ENCODE measurements at regions not wholly inside any gene's neighbourhood (a gene's known extent, or its start where the extent isn't known, plus 50 kb on each side); places are given as distances from the start of the nearest gene placed in this dataset.

- Histone ChIP-seq H3K4me3 (ENCODE audit: low read depth in 1 of 2, low read length in 1 of 2) (no peak overlapping the region), H3K9me3 (no peaks in the 10 kb centered on the region)
- no peak for TF ChIP-seq CTCF (IDR thresholded peaks at IDR 0.05)
Measured at GRCh38 chrX:69324851-69325250, 159.6 kb upstream of the PJA1 start.

GRCh38 chrX:69323786-69324720 is 158.8 kb upstream of the PJA1 start:
- H3K27me3 ChIP-seq: no peaks in the 10 kb centered on the region
- H3K36me3 ChIP-seq: no peaks in the 10 kb centered on the region
- H3K4me1 ChIP-seq (ENCODE audit: control insufficient read depth in 1 of 2, insufficient read depth in 1 of 2, low read depth in 1 of 2, low read length in 1 of 2): no peaks in the 10 kb centered on the region
- TF ChIP-seq CTCF (IDR thresholded peaks at IDR 0.05): no peak
- no peaks in the 10 kb centered on the region for H3K9me3 ChIP-seq
- H3K4me3 ChIP-seq (ENCODE audit: low read depth in 1 of 2, low read length in 1 of 2): no peak overlapping the region
- H3K27ac ChIP-seq: no peak overlapping the region

More at GRCh38 chrX:69324851-69325250, 159.6 kb upstream of the PJA1 start:
- no peaks in the 10 kb centered on the region for H3K36me3 ChIP-seq
- H3K27ac ChIP-seq: no peak overlapping the region
- no peaks in the 10 kb centered on the region for H3K27me3 ChIP-seq
- no peaks in the 10 kb centered on the region for H3K4me1 ChIP-seq (ENCODE audit: control insufficient read depth in 1 of 2, insufficient read depth in 1 of 2, low read depth in 1 of 2, low read length in 1 of 2)

DNA sequence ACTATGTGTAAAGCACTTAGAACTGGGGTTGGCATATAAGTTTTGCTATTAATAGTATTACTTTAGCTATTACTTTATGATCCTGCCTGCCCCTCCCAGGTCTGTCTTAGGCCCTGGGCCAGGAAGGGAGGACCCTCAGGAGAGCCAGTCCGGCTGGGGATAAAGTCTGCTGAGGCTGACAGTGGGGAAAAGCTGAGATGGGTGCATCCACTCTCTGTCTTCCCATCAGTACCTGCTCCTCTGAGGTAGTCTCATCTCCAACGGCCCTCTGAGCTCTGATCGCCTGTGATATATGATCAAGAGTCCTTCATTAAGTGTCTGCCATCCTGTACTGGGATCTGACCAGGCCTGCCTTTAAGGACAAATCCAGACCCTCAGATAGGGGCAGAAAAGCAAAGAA is 156.5 kb upstream of the PJA1 start:
- Histone ChIP-seq H3K4me3 (ENCODE audit: low read depth in 1 of 2, low read length in 1 of 2) (no peak overlapping the region), H3K9me3 (no peaks in the 10 kb centered on the region), H3K4me1 (ENCODE audit: control insufficient read depth in 1 of 2, insufficient read depth in 1 of 2, low read depth in 1 of 2, low read length in 1 of 2) (no peaks in the 10 kb centered on the region), H3K36me3 (no peaks in the 10 kb centered on the region), H3K27me3 (no peaks in the 10 kb centered on the region), H3K27ac (no peak overlapping the region)
- no peak for TF ChIP-seq CTCF (IDR thresholded peaks at IDR 0.05)

- Histone ChIP-seq H3K4me1 (ENCODE audit: control insufficient read depth in 1 of 2, insufficient read depth in 1 of 2, low read depth in 1 of 2, low read length in 1 of 2) (no peaks in the 10 kb centered on the region), H3K36me3 (no peaks in the 10 kb centered on the region), H3K27ac (no peak overlapping the region), H3K4me3 (ENCODE audit: low read depth in 1 of 2, low read length in 1 of 2) (no peak overlapping the region), H3K9me3 (no peaks in the 10 kb centered on the region), H3K27me3 (no peaks in the 10 kb centered on the region)
- TF ChIP-seq CTCF (IDR thresholded peaks at IDR 0.05): no peak
Measured at GRCh38 chrX:69321006-69321655, 155.9 kb upstream of the PJA1 start.

GRCh38 chrX:69320116-69320515 is 154.9 kb upstream of the PJA1 start:
- Histone ChIP-seq H3K27ac (no peak overlapping the region), H3K36me3 (no peaks in the 10 kb centered on the region), H3K4me1 (ENCODE audit: control insufficient read depth in 1 of 2, insufficient read depth in 1 of 2, low read depth in 1 of 2, low read length in 1 of 2) (no peaks in the 10 kb centered on the region), H3K27me3 (no peaks in the 10 kb centered on the region), H3K4me3 (ENCODE audit: low read depth in 1 of 2, low read length in 1 of 2) (no peak overlapping the region), H3K9me3 (no peaks in the 10 kb centered on the region)
- no peak for TF ChIP-seq CTCF (IDR thresholded peaks at IDR 0.05)

Data from neutrophil (primary cell).